ENCODE measurements at regions not wholly inside any gene's neighbourhood (a gene's known extent, or its start where the extent isn't known, plus 50 kb on each side); places are given as distances from the start of the nearest gene placed in this dataset.
"Not testable (repeated sequence)": the region's sequence is repeated elsewhere in the genome, so short reads cannot be mapped to it uniquely, and the experiment has no call there.

GRCh38 chr13:33659894-33660293, 158.1 kb upstream of the RFC3 start:
- Mint-ChIP-seq H3K4me1 (no peaks in the 10 kb centered on the region), H3K36me3 (no peaks in the 10 kb centered on the region), H3K4me3 (no peak overlapping the region), H3K27me3 (ENCODE audit: low read depth in 3 of 3) (peaks cover 0 to 11% (median 6%) of the 10 kb centered on the region in 3 donors), H3K27ac (no peak overlapping the region), H3K9me3 (peaks cover 0 to 2% (median 0%) of the 10 kb centered on the region in 6 donors)
- DNase-seq: no peak

GRCh38 chr13:33662392-33662791, 155.6 kb upstream of the RFC3 start:
- H3K36me3 Mint-ChIP-seq: no peaks in the 10 kb centered on the region
- peaks cover 0 to 2% (median 0%) of the 10 kb centered on the region in 6 donors for H3K9me3 Mint-ChIP-seq
- no peak overlapping the region for H3K27ac Mint-ChIP-seq
- H3K4me1 Mint-ChIP-seq: no peaks in the 10 kb centered on the region
- H3K4me3 Mint-ChIP-seq: no peak overlapping the region
- H3K27me3 Mint-ChIP-seq (ENCODE audit: low read depth in 3 of 3): peaks cover 0 to 11% (median 6%) of the 10 kb centered on the region in 3 donors
- DNase-seq: no peak

GRCh38 chr13:33665626-33666175, 152.2 kb upstream of the RFC3 start:
- no peaks in the 10 kb centered on the region for H3K4me1 Mint-ChIP-seq
- no peaks in the 10 kb centered on the region for H3K36me3 Mint-ChIP-seq
- no peak for DNase-seq
- no peak overlapping the region for H3K27ac Mint-ChIP-seq
- H3K27me3 Mint-ChIP-seq (ENCODE audit: low read depth in 3 of 3): peaks cover 2 to 13% (median 6%) of the 10 kb centered on the region in 3 donors
- H3K4me3 Mint-ChIP-seq: no peak overlapping the region
- H3K9me3 Mint-ChIP-seq: peaks cover 0 to 2% (median 0%) of the 10 kb centered on the region in 6 donors

GRCh38 chr13:33671560-33671959, 146.4 kb upstream of the RFC3 start:
- H3K4me3 Mint-ChIP-seq: no peak overlapping the region
- no peaks in the 10 kb centered on the region for H3K36me3 Mint-ChIP-seq
- DNase-seq: no peak
- peaks cover 0 to 5% (median 0%) of the 10 kb centered on the region in 6 donors for H3K9me3 Mint-ChIP-seq
- no peak overlapping the region for H3K27ac Mint-ChIP-seq
- peaks cover 0 to 4% (median 2%) of the 10 kb centered on the region in 3 donors for H3K27me3 Mint-ChIP-seq (ENCODE audit: low read depth in 3 of 3)
- H3K4me1 Mint-ChIP-seq: no peaks in the 10 kb centered on the region

GRCh38 chr13:33672022-33672421, 145.9 kb upstream of the RFC3 start:
- H3K36me3 Mint-ChIP-seq; H3K27me3 Mint-ChIP-seq (ENCODE audit: low read depth in 3 of 3); H3K9me3 Mint-ChIP-seq; H3K4me1 Mint-ChIP-seq; DNase-seq; H3K27ac Mint-ChIP-seq; H3K4me3 Mint-ChIP-seq: not testable (repeated sequence)

GRCh38 chr13:33676045-33676989, 141.6 kb upstream of the RFC3 start:
- H3K9me3 Mint-ChIP-seq: peaks cover 0 to 5% (median 0%) of the 10 kb centered on the region in 6 donors

GRCh38 chr13:33677215-33677614, 140.7 kb upstream of the RFC3 start:
- H3K27me3 Mint-ChIP-seq (ENCODE audit: low read depth in 3 of 3): peaks cover 0 to 2% (median 0%) of the 10 kb centered on the region in 3 donors
- DNase-seq: no peak
- H3K9me3 Mint-ChIP-seq: peaks cover 0 to 4% (median 0%) of the 10 kb centered on the region in 6 donors
- H3K36me3 Mint-ChIP-seq: no peaks in the 10 kb centered on the region
- no peak overlapping the region for H3K4me3 Mint-ChIP-seq
- H3K27ac Mint-ChIP-seq: no peak overlapping the region
- peaks cover 6 to 13% of the 10 kb centered on the region in 2 donors for H3K4me1 Mint-ChIP-seq

More at GRCh38 chr13:33676045-33676989, 141.6 kb upstream of the RFC3 start:
- Mint-ChIP-seq H3K4me1 (peaks cover 6 to 13% of the 10 kb centered on the region in 2 donors), H3K4me3 (peak overlapping the region in 1 of 5 donors; percentile 7), H3K27ac (no peak overlapping the region), H3K27me3 (ENCODE audit: low read depth in 3 of 3) (peaks cover 0 to under 1% (median 0%) of the 10 kb centered on the region in 3 donors), H3K36me3 (no peaks in the 10 kb centered on the region)
- DNase-seq: no peak

- no peak overlapping the region for H3K27ac Mint-ChIP-seq
- H3K9me3 Mint-ChIP-seq: peaks cover 0 to 4% (median 0%) of the 10 kb centered on the region in 6 donors
- no peak for DNase-seq
- H3K27me3 Mint-ChIP-seq (ENCODE audit: low read depth in 3 of 3): peaks cover 0 to 2% (median 0%) of the 10 kb centered on the region in 3 donors
- no peak overlapping the region for H3K4me3 Mint-ChIP-seq
- peaks cover 6 to 13% of the 10 kb centered on the region in 2 donors for H3K4me1 Mint-ChIP-seq
- H3K36me3 Mint-ChIP-seq: no peaks in the 10 kb centered on the region
Measured at GRCh38 chr13:33678084-33678483, 139.9 kb upstream of the RFC3 start.

- Mint-ChIP-seq H3K27me3 (ENCODE audit: low read depth in 3 of 3) (peaks cover 0 to 2% (median 2%) of the 10 kb centered on the region in 3 donors), H3K4me3 (peak overlapping the region; percentile 25 to 84 (median 59)), H3K36me3 (no peaks in the 10 kb centered on the region), H3K4me1 (peaks cover 6 to 13% of the 10 kb centered on the region in 2 donors), H3K9me3 (peaks cover 0 to 4% (median 0%) of the 10 kb centered on the region in 6 donors), H3K27ac (peak overlapping the region; percentile 12 to 66 (median 44))
- DNase-seq: peak in 2 of 3 donors; percentile 13 to 19
Measured at GRCh38 chr13:33678906-33679657, 138.9 kb upstream of the RFC3 start.

GRCh38 chr13:33679658-33680012, 138.3 kb upstream of the RFC3 start:
- DNase-seq: no peak

GRCh38 chr13:33682020-33682564, 135.9 kb upstream of the RFC3 start:
- H3K27ac Mint-ChIP-seq: no peak overlapping the region
- H3K36me3 Mint-ChIP-seq: no peaks in the 10 kb centered on the region
- DNase-seq: no peak
- H3K27me3 Mint-ChIP-seq (ENCODE audit: low read depth in 3 of 3): peaks cover 2% of the 10 kb centered on the region in 3 donors
- no peak overlapping the region for H3K4me3 Mint-ChIP-seq
- H3K9me3 Mint-ChIP-seq: peaks cover 0 to 3% (median 0%) of the 10 kb centered on the region in 6 donors
- peaks cover 6 to 13% of the 10 kb centered on the region in 2 donors for H3K4me1 Mint-ChIP-seq

More at GRCh38 chr13:33679658-33680012, 138.3 kb upstream of the RFC3 start:
- Mint-ChIP-seq H3K4me1 (peaks cover 6 to 13% of the 10 kb centered on the region in 2 donors), H3K27me3 (ENCODE audit: low read depth in 3 of 3) (peaks cover 0 to 2% (median 2%) of the 10 kb centered on the region in 3 donors), H3K4me3 (peak overlapping the region; percentile 25 to 84 (median 52)), H3K36me3 (no peaks in the 10 kb centered on the region), H3K9me3 (peaks cover 0 to 4% (median 0%) of the 10 kb centered on the region in 6 donors), H3K27ac (peak overlapping the region in 3 of 6 donors; percentile 3 to 42 (median 3))

- H3K27ac Mint-ChIP-seq; H3K36me3 Mint-ChIP-seq; H3K9me3 Mint-ChIP-seq; H3K4me3 Mint-ChIP-seq; DNase-seq; H3K27me3 Mint-ChIP-seq (ENCODE audit: low read depth in 3 of 3): not testable (repeated sequence)
- H3K4me1 Mint-ChIP-seq: peaks cover 6 to 13% of the 10 kb centered on the region in 2 donors
Measured at GRCh38 chr13:33682646-33683045, 135.3 kb upstream of the RFC3 start.

- Mint-ChIP-seq H3K4me1 (peaks cover 6 to 13% of the 10 kb centered on the region in 2 donors), H3K9me3 (peaks cover 0 to 3% (median 0%) of the 10 kb centered on the region in 6 donors), H3K27me3 (ENCODE audit: low read depth in 3 of 3) (peaks cover 2 to 3% (median 2%) of the 10 kb centered on the region in 3 donors), H3K36me3 (no peaks in the 10 kb centered on the region), H3K4me3 (no peak overlapping the region), H3K27ac (no peak overlapping the region)
- DNase-seq: no peak
Measured at GRCh38 chr13:33683376-33683775, 134.6 kb upstream of the RFC3 start.

All from immature natural killer cell (primary cell).